PC-9 (cell line): ENCODE measurements at regions not wholly inside any gene's neighbourhood (a gene's known extent, or its start where the extent isn't known, plus 50 kb on each side); places are given as distances from the start of the nearest gene placed in this dataset.

ENCODE experiments used
- CTCF ChIP-seq: fragments of 200-600 bp; sonication (generic); conservative IDR thresholded peaks from 2 replicates; pipeline ENCODE4 v1.6.1; 2017; ENCODE audit warnings: mixed run types, antibody characterized with exemption, mild to moderate bottlenecking, moderate library complexity
- EZH2 ChIP-seq: fragments of 200-600 bp; sonication (generic); IDR thresholded peaks from 2 replicates; pipeline ENCODE4 v1.8.0; 2017; ENCODE audit warnings: antibody characterized with exemption, low read depth

GRCh38 chr3:36201546-36201945 is 178.8 kb upstream of the STAC start:
- TF ChIP-seq CTCF (no peak), EZH2 (no peak)
